CD4-positive, alpha-beta T cell (primary cell): ENCODE measurements at regions not wholly inside any gene's neighbourhood (a gene's known extent, or its start where the extent isn't known, plus 50 kb on each side); places are given as distances from the start of the nearest gene placed in this dataset.
"Not testable (repeated sequence)": the region's sequence is repeated elsewhere in the genome, so short reads cannot be mapped to it uniquely, and the experiment has no call there.

Experiments used
- ATAC-seq: fragments of 200-7000 bp; cut with Tn5 transposase; one replicate; pipeline ENCODE4 v1.10.0; 2022; ENCODE audit warnings: mild to moderate bottlenecking; ENCODE audit not compliant: poor library complexity
- CTCF ChIA-PET: fragments of 350-600 bp; sonication (Branson Sonifier 250); formaldehyde crosslinking; loops from one replicate; lab custom pipeline; 2021; ENCODE audit warnings: antibody characterized with exemption, inconsistent platforms; lab: Charles Lee
- POLR2A ChIA-PET: fragments of 350-600 bp; sonication (Branson Sonifier 250); formaldehyde crosslinking; loops from one replicate; lab custom pipeline; 2021; ENCODE audit warnings: antibody characterized with exemption, inconsistent platforms; lab: Charles Lee
- DNase-seq, 14 experiments: peaks; one replicate each; pipeline ENCODE4 v3.0.0-alpha.2; 2013 to 2020; ENCODE audit warnings: mixed read lengths in 2 of 14
- H3K27ac ChIP-seq, 2 donors: one replicate each; pipeline versions ENCODE4 v1.5.1 to v1.7.0; 2013; ENCODE audit warnings: low read length in 2 of 2, low read depth in 1 of 2, mild to moderate bottlenecking in 1 of 2
- H3K27me3 ChIP-seq, 2 experiments: 1 replicate in 1 of 2; 2 replicates in 1 of 2; pipeline versions ENCODE4 v1.6.1 to v1.7.0; 2013; ENCODE audit warnings: low read length in 2 of 2, control low read depth in 1 of 2, mild to moderate bottlenecking in 1 of 2, moderate library complexity in 1 of 2; ENCODE audit not compliant: insufficient read depth in 2 of 2, control insufficient read depth in 1 of 2
- H3K36me3 ChIP-seq: one replicate; pipeline ENCODE4 v1.6.1; 2013; ENCODE audit warnings: low read length, control low read depth; ENCODE audit not compliant: insufficient read depth
- H3K4me1 ChIP-seq: one replicate; pipeline ENCODE4 v1.6.1; 2013; ENCODE audit warnings: low read length, control low read depth; ENCODE audit not compliant: insufficient read depth
- H3K4me3 ChIP-seq: one replicate; pipeline ENCODE4 v1.5.1; 2013; ENCODE audit warnings: mild to moderate bottlenecking, low read length, moderate library complexity
- H3K9me3 ChIP-seq, 2 experiments: 1 replicate in 1 of 2; 2 replicates in 1 of 2; pipeline versions ENCODE4 v1.6.1 to v1.7.0; 2013; ENCODE audit warnings: low read length in 2 of 2, mild to moderate bottlenecking in 2 of 2, control low read depth in 1 of 2, moderate library complexity in 1 of 2; ENCODE audit not compliant: control insufficient read depth in 1 of 2, insufficient read depth in 1 of 2
- H3K27ac Mint-ChIP-seq: one replicate; pipeline ENCODE4 v1.8.0; 2020; ENCODE audit warnings: mixed read lengths
- H3K27me3 Mint-ChIP-seq: one replicate; pipeline ENCODE4 v1.8.0; 2021; ENCODE audit warnings: mixed read lengths
- H3K36me3 Mint-ChIP-seq: one replicate; pipeline ENCODE4 v1.8.0; 2021; ENCODE audit warnings: low read depth, mixed read lengths
- H3K4me1 Mint-ChIP-seq: one replicate; pipeline ENCODE4 v1.8.0; 2021; ENCODE audit warnings: low read depth, mixed read lengths
- H3K4me3 Mint-ChIP-seq: one replicate; pipeline ENCODE4 v1.8.0; 2020; ENCODE audit warnings: mild to moderate bottlenecking, mixed read lengths
- H3K9me3 Mint-ChIP-seq: one replicate; pipeline ENCODE4 v1.8.0; 2020; ENCODE audit warnings: mixed read lengths
- intact Hi-C, 2 experiments: fragments of 100-400 bp; cut with DNase I in 1 of 2; cut with micrococcal nuclease in 1 of 2; formaldehyde crosslinking; loops; one replicate each; pipeline versions ENCODE4 v1.15.1 to v1.9.0; 2023 to 2025; cut with DNase I, micrococcal nuclease
- TF ChIP-seq, protein P1 (sequence below): fragments of 200-600 bp; IDR thresholded peaks from one replicate; pipeline ENCODE4 v1.8.0; 2022; ENCODE audit warnings: antibody characterized with exemption, mild to moderate bottlenecking

- no peak overlapping the region for H3K4me3 ChIP-seq
- Mint-ChIP-seq H3K4me3 (no peak overlapping the region), H3K27me3 (no peaks in the 10 kb centered on the region), H3K27ac (no peak overlapping the region), H3K4me1 (peaks cover 45% of the 10 kb centered on the region), H3K36me3 (peaks cover 44% of the 10 kb centered on the region), H3K9me3 (peaks cover 5% of the 10 kb centered on the region)
- no peaks in the 10 kb centered on the region for H3K36me3 ChIP-seq
- ATAC-seq (no peak), DNase-seq (no peak)
- H3K4me1 ChIP-seq = no peaks in the 10 kb centered on the region
- TF ChIP-seq, protein P1, sequence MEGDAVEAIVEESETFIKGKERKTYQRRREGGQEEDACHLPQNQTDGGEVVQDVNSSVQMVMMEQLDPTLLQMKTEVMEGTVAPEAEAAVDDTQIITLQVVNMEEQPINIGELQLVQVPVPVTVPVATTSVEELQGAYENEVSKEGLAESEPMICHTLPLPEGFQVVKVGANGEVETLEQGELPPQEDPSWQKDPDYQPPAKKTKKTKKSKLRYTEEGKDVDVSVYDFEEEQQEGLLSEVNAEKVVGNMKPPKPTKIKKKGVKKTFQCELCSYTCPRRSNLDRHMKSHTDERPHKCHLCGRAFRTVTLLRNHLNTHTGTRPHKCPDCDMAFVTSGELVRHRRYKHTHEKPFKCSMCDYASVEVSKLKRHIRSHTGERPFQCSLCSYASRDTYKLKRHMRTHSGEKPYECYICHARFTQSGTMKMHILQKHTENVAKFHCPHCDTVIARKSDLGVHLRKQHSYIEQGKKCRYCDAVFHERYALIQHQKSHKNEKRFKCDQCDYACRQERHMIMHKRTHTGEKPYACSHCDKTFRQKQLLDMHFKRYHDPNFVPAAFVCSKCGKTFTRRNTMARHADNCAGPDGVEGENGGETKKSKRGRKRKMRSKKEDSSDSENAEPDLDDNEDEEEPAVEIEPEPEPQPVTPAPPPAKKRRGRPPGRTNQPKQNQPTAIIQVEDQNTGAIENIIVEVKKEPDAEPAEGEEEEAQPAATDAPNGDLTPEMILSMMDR = no peak
- intact Hi-C loops = loop anchor here in 1 of 2 experiments (10.0 kb wide), 1 partner anchor 55 kb away; the partner anchor contains the start of gene PDE3B
- H3K27ac ChIP-seq = no peak overlapping the region
- peaks cover 0 to 10% of the 10 kb centered on the region in 2 experiments for H3K9me3 ChIP-seq
- POLR2A ChIA-PET = no interaction called here
- CTCF ChIA-PET = no interaction called here
- no peaks in the 10 kb centered on the region for H3K27me3 ChIP-seq
Measured at GRCh38 chr11:14589421-14589820, 54.2 kb upstream of the PDE3B start.

DNA sequence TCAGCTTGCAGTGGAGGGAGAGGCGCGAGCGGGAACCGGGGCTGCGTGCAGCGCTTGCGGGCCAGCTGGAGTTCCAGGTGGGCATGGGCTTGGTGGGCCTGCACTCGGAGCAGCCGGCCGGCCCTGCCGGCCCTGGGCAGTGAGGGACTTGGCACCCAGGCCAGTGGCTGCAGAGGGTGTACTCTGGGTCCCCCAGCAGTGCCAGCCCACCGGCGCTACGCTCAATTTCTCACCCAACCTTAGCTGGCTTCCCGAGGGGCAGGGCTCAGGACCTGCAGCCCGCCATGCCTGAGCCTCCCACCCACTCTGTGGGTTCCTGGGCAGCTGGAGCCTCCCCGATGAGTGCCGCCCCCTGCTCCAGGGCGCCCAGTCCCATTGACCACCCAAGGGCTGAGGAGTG lies 52.6 kb upstream of the PDE3B start:
- H3K36me3 ChIP-seq, H3K9me3 Mint-ChIP-seq, H3K4me1 ChIP-seq, H3K4me3 ChIP-seq, ATAC-seq, POLR2A ChIA-PET, H3K27ac Mint-ChIP-seq, CTCF ChIA-PET, H3K4me3 Mint-ChIP-seq, H3K27ac ChIP-seq, H3K9me3 ChIP-seq, intact Hi-C loops, H3K27me3 ChIP-seq, H3K27me3 Mint-ChIP-seq: not testable (repeated sequence)
- Mint-ChIP-seq H3K4me1 (peaks cover 42% of the 10 kb centered on the region), H3K36me3 (peaks cover 50% of the 10 kb centered on the region)
- DNase-seq = peak in 1 of 14 experiments; percentile 4

DNA sequence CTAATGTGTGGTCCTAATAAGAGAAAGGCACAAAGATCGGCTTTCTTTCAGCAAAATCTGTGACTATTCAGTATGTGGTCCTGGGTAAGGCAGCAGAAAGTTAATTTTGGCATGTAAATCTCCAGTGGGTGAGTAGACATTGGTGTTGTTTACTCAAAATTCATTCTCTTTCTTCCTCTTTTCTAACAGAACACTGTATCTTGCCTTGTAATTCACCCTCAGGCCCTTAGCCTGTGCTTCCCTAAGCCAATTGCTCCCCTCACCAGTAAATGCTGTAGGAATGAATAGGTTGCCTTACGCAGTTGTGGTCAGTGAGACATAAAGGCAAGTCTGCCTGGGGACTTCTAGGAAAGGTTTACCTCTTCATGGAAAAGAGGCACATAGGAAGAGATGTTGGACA lies 49.9 kb upstream of the PDE3B start:
- Histone ChIP-seq H3K27ac (peak overlapping the region in 1 of 2 donors; percentile 11), H3K36me3 (no peaks in the 10 kb centered on the region), H3K4me3 (no peak overlapping the region), H3K4me1 (no peaks in the 10 kb centered on the region), H3K27me3 (no peaks in the 10 kb centered on the region), H3K9me3 (peaks cover 0 to 10% of the 10 kb centered on the region in 2 experiments)
- POLR2A ChIA-PET = interaction anchor here (0.8 to 1.9 kb wide), 3 partner anchors 13 to 50 kb away, joined by 3 to 5 read pairs (median 3); partner anchors contain the start of gene PDE3B
- H3K9me3 Mint-ChIP-seq = peaks cover 5% of the 10 kb centered on the region
- H3K36me3 Mint-ChIP-seq = peaks cover 66% of the 10 kb centered on the region
- intact Hi-C loops = no loop called here
- H3K27ac Mint-ChIP-seq = no peak overlapping the region
- H3K4me3 Mint-ChIP-seq = no peak overlapping the region
- H3K4me1 Mint-ChIP-seq = peaks cover 46% of the 10 kb centered on the region
- CTCF ChIA-PET = interaction anchor here (1.1 to 1.2 kb wide), 2 partner anchors 16 to 39 kb away, joined by 3 read pairs; no protein-coding TSS in a partner anchor
- no peaks in the 10 kb centered on the region for H3K27me3 Mint-ChIP-seq
- DNase-seq (no peak), ATAC-seq (no peak)
- TF ChIP-seq, protein P1 = no peak
